Liver (tissue), 3 donors: ENCODE measurements at regions not wholly inside any gene's neighbourhood (a gene's known extent, or its start where the extent isn't known, plus 50 kb on each side); places are given as distances from the start of the nearest gene placed in this dataset.

ENCODE experiments used
- CTCF ChIP-seq: fragments of 150-350 bp; IDR thresholded peaks from 2 replicates; pipeline ENCODE4 v1.5.1; 2017; ENCODE audit warnings: improper control_type of control experiment, low read depth, low read length; ENCODE audit not compliant: missing input control
- EGR1 ChIP-seq, 2 donors: IDR thresholded peaks; 2 replicates each; pipeline ENCODE4 v1.6.1; 2016 to 2018; ENCODE audit warnings: antibody characterized with exemption in 2 of 2, low read depth in 2 of 2
- RAD21 ChIP-seq, 2 donors: IDR thresholded peaks; 2 replicates each; pipeline ENCODE4 v1.6.1; 2016; ENCODE audit warnings: antibody characterized with exemption in 2 of 2, mild to moderate bottlenecking in 2 of 2
- TAF1 ChIP-seq: conservative IDR thresholded peaks from 2 replicates; pipeline ENCODE4 v1.6.1; 2016; ENCODE audit warnings: antibody characterized with exemption, mild to moderate bottlenecking
- ZBTB33 ChIP-seq: IDR thresholded peaks from 2 replicates; pipeline ENCODE4 v1.6.1; 2016; ENCODE audit warnings: antibody characterized with exemption
- donor health status: healthy.
- donor health status: healthy.

- no peak for TF ChIP-seq CTCF
- no peak for TF ChIP-seq ZBTB33
- TF ChIP-seq RAD21 (IDR thresholded peaks at IDR 0.05), result no peak
- TF ChIP-seq EGR1 (IDR thresholded peaks at IDR 0.05; ENCODE audit: low read depth in 2 of 2), result no peak
- no peak for TF ChIP-seq TAF1
Measured at GRCh38 chr6:126535595-126535994, 195.7 kb downstream of the CENPW start.
